Activated T-helper 17 cell treated with anti-CD3 and anti-CD28 coated beads, Interleukin-2, amount 50 U/mL, for 72 hours (primary cell): ENCODE measurements at regions not wholly inside any gene's neighbourhood (a gene's known extent, or its start where the extent isn't known, plus 50 kb on each side); places are given as distances from the start of the nearest gene placed in this dataset.

Experiments used
- ATAC-seq: fragments of 150-1000 bp; cut with Tn5 transposase; replicated peaks from 2 replicates; pipeline ENCODE4 v1.10.0; 2021; ENCODE audit warnings: mild to moderate bottlenecking, moderate library complexity
- H3K27ac Mint-ChIP-seq: one replicate; pipeline ENCODE4 v1.8.0; 2022; ENCODE audit warnings: mixed read lengths
- H3K27me3 Mint-ChIP-seq: one replicate; pipeline ENCODE4 v1.8.0; 2022; ENCODE audit warnings: mixed read lengths
- H3K36me3 Mint-ChIP-seq: one replicate; pipeline ENCODE4 v1.8.0; 2022; ENCODE audit warnings: low read depth, mild to moderate bottlenecking, mixed read lengths
- H3K4me1 Mint-ChIP-seq: one replicate; pipeline ENCODE4 v1.8.0; 2022; ENCODE audit warnings: mixed read lengths
- H3K4me3 Mint-ChIP-seq: one replicate; pipeline ENCODE4 v1.8.0; 2022; ENCODE audit warnings: mild to moderate bottlenecking, mixed read lengths
- H3K9me3 Mint-ChIP-seq: one replicate; pipeline ENCODE4 v1.8.0; 2022; ENCODE audit warnings: mixed read lengths

DNA sequence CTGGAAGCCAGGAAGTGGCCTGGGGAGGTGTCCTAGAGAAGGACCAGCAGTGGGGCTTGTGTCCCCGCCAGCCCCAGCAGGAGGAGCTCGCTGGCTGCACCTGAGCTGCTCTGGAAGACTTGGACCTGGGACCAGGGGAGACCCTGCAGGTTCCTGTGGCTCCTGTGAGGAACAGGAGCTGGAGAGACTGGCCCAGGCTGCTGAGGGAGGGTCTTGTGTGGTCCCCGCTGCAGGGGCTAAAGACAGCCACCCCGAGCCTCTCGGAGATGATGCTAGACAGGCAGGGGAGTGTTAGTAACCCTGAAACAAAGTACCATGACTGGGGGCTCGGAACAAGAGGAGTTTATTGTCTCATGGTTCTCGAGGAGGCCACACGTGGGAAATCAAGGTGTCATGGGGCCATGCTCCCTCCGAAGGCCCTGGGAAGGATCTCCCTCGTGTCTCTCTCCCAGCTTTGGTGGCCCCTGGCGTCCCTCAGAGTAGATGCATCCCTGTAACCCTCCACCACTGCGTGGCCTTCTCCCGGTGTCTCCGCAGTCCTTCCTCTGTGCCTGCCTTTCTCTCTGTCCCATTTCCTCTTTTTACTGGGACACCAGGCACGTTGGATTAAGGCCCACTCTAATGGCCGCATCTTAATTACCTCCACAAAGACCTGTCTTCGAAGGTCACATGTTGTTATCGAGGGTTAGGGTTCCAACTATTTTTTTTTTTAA, 348.4 kb downstream of the GLRX3 start:
- Mint-ChIP-seq H3K4me3 (no peak overlapping the region), H3K27ac (no peak overlapping the region), H3K36me3 (no peaks in the 10 kb centered on the region), H3K9me3 (no peaks in the 10 kb centered on the region), H3K27me3 (no peaks in the 10 kb centered on the region), H3K4me1 (no peaks in the 10 kb centered on the region)
- ATAC-seq: no peak

DNA sequence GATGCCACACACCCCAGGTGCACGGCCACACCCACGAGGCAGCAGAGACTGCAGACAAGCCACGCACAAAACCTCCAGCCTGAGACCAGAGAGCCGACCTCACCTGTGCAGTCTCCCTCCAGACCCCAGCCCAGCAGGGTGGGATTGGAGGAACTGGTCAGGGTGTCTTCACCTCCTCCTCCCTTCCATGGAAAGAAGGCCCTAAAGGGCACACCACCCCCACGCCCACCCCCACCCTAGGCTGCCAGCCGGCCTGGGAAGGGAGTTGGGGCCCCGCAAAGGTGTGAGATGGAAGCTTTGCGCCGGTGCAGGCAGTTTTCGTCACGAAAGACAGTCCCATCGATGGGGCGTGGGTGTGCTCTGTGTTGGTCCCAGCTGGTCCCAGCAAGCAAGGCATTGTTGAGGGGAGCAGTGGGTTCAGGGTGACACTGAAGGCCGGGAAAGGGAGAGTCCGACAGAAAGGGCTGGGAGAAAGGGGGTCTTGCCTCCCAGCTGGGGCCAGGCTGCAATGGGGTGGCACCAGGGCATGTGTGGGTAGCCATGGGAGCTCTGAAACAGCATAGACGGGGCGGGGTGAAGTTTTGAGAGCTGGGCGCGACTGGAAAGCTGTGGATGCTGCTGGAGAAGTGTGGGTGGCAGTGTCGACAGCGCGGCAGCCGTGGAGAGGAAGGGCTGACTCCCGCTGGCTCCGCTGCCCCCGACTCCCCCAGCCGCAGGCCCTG, 349.2 kb downstream of the GLRX3 start:
- Mint-ChIP-seq H3K27ac (no peak overlapping the region), H3K36me3 (no peaks in the 10 kb centered on the region), H3K9me3 (no peaks in the 10 kb centered on the region), H3K27me3 (no peaks in the 10 kb centered on the region), H3K4me3 (no peak overlapping the region), H3K4me1 (no peaks in the 10 kb centered on the region)
- ATAC-seq: no peak

GRCh38 chr10:130485958-130486895, 350.0 kb downstream of the GLRX3 start:
- H3K9me3 Mint-ChIP-seq: no peaks in the 10 kb centered on the region
- ATAC-seq: no peak
- H3K36me3 Mint-ChIP-seq: no peaks in the 10 kb centered on the region
- H3K27me3 Mint-ChIP-seq: no peaks in the 10 kb centered on the region
- H3K27ac Mint-ChIP-seq: no peak overlapping the region
- H3K4me1 Mint-ChIP-seq: no peaks in the 10 kb centered on the region
- no peak overlapping the region for H3K4me3 Mint-ChIP-seq

DNA sequence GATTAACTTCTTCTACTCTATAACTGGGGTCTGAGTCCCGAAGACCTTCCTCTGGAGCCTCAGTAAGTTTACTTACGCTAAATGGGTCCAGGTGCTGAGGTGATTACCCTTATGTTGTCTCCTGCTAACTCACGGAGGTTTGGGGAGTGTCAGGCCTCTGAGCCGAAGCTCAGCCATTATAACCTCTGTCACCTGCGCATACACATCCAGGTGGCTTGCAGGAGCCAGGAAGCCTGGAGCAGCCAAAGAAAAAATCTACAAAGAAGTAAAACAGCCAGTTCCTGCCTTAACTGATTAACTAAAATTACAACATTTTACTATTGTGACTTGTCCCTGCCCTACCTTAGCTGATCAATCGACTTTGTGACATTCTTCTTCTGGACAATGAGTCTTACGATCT, 350.7 kb downstream of the GLRX3 start:
- no peak overlapping the region for H3K27ac Mint-ChIP-seq
- no peak for ATAC-seq
- H3K36me3 Mint-ChIP-seq: no peaks in the 10 kb centered on the region
- no peaks in the 10 kb centered on the region for H3K9me3 Mint-ChIP-seq
- no peaks in the 10 kb centered on the region for H3K27me3 Mint-ChIP-seq
- no peaks in the 10 kb centered on the region for H3K4me1 Mint-ChIP-seq
- no peak overlapping the region for H3K4me3 Mint-ChIP-seq

- Mint-ChIP-seq H3K27ac (no peak overlapping the region), H3K9me3 (no peaks in the 10 kb centered on the region), H3K27me3 (no peaks in the 10 kb centered on the region), H3K4me1 (no peaks in the 10 kb centered on the region), H3K36me3 (no peaks in the 10 kb centered on the region), H3K4me3 (no peak overlapping the region)
- no peak for ATAC-seq
Measured at GRCh38 chr10:130487566-130487965, 351.4 kb downstream of the GLRX3 start.

DNA sequence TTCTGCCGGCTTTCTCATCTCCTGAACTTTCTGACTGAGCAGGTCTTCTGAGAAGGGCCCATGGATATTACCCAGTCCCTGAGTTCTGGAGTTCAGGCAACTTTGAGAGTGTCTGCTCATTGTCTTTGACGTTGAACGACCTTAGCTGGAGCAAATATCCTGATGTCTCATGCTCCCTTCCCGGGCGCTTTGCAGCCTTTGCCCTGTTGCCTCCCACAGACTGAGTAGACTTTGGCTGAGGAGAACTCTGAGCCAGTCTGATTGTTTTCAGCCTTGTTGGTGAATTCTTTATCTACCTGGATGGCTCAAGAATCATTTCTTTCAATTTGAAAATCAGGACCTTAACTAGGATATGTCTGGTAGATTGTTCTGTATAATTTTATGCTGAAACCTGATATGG, 353.7 kb downstream of the GLRX3 start:
- Mint-ChIP-seq H3K27ac (no peak overlapping the region), H3K4me1 (no peaks in the 10 kb centered on the region), H3K4me3 (no peak overlapping the region), H3K9me3 (no peaks in the 10 kb centered on the region), H3K27me3 (no peaks in the 10 kb centered on the region), H3K36me3 (no peaks in the 10 kb centered on the region)
- ATAC-seq: no peak

DNA sequence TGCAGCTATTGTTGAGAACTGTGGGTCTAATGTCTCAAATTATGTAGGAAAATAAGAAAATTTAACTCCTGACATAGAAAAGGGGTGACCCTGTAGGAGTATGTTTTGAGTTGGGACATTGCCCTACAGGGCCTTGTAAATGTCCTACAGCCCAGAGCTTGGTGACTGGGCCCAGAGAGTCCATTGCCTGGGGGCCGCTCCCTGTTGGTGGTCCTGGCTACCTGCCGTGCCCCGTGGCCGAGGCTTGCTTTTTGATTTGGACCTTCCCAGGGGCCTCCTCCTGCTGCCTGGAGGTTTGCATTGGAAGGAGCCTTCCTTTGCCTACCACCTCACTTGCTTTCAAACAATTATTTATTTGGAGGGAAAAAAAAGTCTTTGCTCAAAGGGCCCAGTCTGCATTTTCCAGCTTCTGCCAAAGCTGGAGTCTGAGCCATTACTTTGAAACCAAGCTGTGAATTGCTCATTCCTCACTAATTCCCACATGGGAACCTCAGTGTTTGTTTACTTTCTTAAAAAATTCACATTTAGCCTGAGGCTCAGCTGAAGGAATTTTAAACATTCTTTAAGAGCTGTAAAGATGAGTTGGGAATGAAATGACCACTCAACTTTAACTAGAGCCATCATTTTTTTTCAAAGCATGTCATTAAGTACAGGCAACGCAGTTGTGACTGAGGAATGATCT, 355.0 kb downstream of the GLRX3 start:
- H3K9me3 Mint-ChIP-seq: no peaks in the 10 kb centered on the region
- no peaks in the 10 kb centered on the region for H3K4me1 Mint-ChIP-seq
- no peak overlapping the region for H3K27ac Mint-ChIP-seq
- no peak overlapping the region for H3K4me3 Mint-ChIP-seq
- no peak for ATAC-seq
- no peaks in the 10 kb centered on the region for H3K27me3 Mint-ChIP-seq
- H3K36me3 Mint-ChIP-seq: no peaks in the 10 kb centered on the region

DNA sequence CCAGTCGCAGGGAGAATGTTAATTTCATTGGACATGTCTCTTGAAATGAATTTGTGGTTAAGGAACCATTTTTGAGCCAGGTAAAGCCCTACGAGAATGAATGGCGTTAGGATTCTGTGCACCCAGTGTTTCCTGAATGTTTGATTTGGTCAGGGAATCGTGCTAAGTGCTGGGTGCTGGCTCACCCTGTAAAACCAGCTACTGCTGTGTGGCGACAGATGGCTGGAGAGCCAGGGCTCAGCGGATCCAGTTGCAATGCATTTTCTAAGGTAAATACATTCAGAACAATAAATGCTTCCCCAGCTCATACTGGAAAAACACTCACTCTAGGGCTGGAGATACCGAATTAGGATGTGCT, 355.5 kb downstream of the GLRX3 start:
- H3K9me3 Mint-ChIP-seq: no peaks in the 10 kb centered on the region
- no peak overlapping the region for H3K27ac Mint-ChIP-seq
- ATAC-seq: no peak
- H3K4me1 Mint-ChIP-seq: no peaks in the 10 kb centered on the region
- H3K4me3 Mint-ChIP-seq: no peak overlapping the region
- no peaks in the 10 kb centered on the region for H3K27me3 Mint-ChIP-seq
- no peaks in the 10 kb centered on the region for H3K36me3 Mint-ChIP-seq

DNA sequence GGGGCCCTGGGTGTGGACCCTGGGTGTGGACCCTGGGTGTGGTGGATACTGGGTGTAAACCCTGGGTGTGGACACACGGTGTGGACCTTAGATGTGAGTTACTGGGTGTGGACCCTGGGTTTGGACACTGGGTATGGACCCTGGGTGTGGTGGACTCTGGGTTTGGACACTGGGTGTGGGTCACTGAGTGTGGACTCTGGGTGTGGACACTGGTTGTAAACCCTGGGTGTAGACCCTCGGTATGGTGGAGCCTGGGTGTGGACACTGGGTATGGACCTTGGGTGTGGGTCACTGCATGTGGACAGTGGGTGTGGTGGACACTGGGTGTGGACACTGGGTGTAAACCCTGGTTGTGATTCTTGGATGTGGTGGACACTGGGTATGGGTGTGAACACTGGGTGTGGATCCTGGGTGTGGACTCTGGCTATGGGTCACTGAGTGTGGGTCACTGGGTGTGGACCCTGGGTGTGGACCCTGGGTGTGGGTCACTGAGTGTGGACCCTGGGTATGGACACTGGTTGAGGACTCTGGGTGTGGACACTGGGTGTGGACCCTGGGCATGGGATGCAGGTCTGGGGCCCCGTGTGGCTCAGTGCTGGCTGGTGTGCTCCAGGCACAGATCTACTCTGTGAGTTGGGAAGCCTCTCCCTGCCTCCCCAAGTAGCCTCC, 356.2 kb downstream of the GLRX3 start:
- H3K4me3 Mint-ChIP-seq: no peak overlapping the region
- no peaks in the 10 kb centered on the region for H3K27me3 Mint-ChIP-seq
- no peak overlapping the region for H3K27ac Mint-ChIP-seq
- no peaks in the 10 kb centered on the region for H3K4me1 Mint-ChIP-seq
- ATAC-seq: no peak
- H3K36me3 Mint-ChIP-seq: no peaks in the 10 kb centered on the region
- no peaks in the 10 kb centered on the region for H3K9me3 Mint-ChIP-seq

DNA sequence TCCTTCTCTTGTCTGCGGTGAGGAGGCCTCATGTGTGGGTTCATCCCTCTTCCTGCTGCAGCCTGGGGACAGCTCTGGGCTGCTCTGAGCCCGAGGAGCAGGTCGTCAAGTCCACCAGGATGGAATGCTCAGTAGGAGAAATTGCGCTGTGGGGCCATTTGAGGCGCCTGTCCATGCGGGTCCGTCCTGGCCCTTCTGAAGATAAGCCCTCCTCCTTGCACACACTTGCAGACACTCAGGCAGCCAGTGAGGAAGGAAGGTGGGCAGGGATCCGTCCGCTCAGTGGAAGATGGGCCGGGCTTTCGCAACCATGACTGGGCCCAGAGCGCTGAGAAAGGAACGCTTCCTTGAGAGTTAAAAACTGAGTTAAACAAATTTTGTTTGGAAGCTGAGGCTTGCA, 356.8 kb downstream of the GLRX3 start:
- H3K9me3 Mint-ChIP-seq: no peaks in the 10 kb centered on the region
- no peak for ATAC-seq
- no peak overlapping the region for H3K27ac Mint-ChIP-seq
- no peak overlapping the region for H3K4me3 Mint-ChIP-seq
- H3K36me3 Mint-ChIP-seq: no peaks in the 10 kb centered on the region
- H3K4me1 Mint-ChIP-seq: no peaks in the 10 kb centered on the region
- no peaks in the 10 kb centered on the region for H3K27me3 Mint-ChIP-seq

GRCh38 chr10:130493446-130494145, 357.4 kb downstream of the GLRX3 start:
- no peaks in the 10 kb centered on the region for H3K27me3 Mint-ChIP-seq

DNA sequence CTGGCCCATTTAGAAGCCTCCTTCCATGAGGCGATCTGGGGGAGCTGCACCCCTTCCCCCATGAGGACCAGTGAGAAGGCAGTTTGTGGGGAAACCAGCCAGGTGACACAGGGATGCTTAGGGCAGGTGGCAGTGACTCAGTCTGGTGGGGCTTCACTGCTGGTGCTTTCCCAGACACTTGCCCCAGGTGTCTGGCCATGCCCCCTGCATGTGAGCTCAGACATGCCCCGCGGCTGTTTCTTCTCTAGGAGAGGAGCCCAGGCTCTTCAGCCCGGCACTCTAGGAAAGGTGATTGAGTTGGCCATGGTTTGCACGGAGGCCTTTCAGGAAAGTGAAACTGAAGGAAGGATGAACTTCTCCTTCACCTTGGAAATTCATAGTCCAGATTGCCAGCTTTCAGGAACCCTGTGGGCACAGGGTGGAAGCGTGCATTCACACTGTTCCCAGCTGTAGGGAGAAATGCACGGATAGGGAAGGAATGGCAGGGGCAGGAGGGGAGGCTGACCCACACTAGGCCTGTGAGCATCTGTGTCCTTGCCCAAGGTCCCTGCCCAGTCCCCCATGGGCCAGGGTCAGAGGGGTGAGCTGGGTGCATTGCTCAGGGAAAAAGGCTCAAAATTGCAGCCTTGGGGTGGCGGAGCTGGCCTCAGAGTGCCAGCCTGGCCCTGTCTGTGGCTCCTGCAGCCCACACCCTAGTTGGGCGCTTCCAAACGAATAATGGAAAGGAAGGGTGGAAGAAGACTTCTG, 359.1 kb downstream of the GLRX3 start:
- H3K9me3 Mint-ChIP-seq: no peaks in the 10 kb centered on the region
- no peaks in the 10 kb centered on the region for H3K36me3 Mint-ChIP-seq
- no peak overlapping the region for H3K27ac Mint-ChIP-seq
- no peaks in the 10 kb centered on the region for H3K27me3 Mint-ChIP-seq
- H3K4me1 Mint-ChIP-seq: no peaks in the 10 kb centered on the region
- no peak overlapping the region for H3K4me3 Mint-ChIP-seq
- no peak for ATAC-seq

More at GRCh38 chr10:130493446-130494145, 357.4 kb downstream of the GLRX3 start:
- H3K27ac Mint-ChIP-seq: no peak overlapping the region
- no peaks in the 10 kb centered on the region for H3K4me1 Mint-ChIP-seq
- H3K4me3 Mint-ChIP-seq: no peak overlapping the region
- no peaks in the 10 kb centered on the region for H3K9me3 Mint-ChIP-seq
- ATAC-seq: no peak
- H3K36me3 Mint-ChIP-seq: no peaks in the 10 kb centered on the region
